ENCODE measurements at regions not wholly inside any gene's neighbourhood (a gene's known extent, or its start where the extent isn't known, plus 50 kb on each side); places are given as distances from the start of the nearest gene placed in this dataset.

GRCh38 chr20:12315652-12316051, 398.0 kb downstream of the BTBD3 start:
- no peaks in the 10 kb centered on the region for H4K20me1 ChIP-seq
- TF ChIP-seq Cebpa-rat (IDR thresholded peaks at IDR 0.05) = no peak
- no peak overlapping the region for H3K9ac ChIP-seq
- no peaks in the 10 kb centered on the region for H3K36me3 ChIP-seq
- H3K4me3 ChIP-seq = no peak overlapping the region
- no peak overlapping the region for H3K4me2 ChIP-seq
- no peaks in the 10 kb centered on the region for H3K4me1 ChIP-seq
- no peak overlapping the region for H3K27ac ChIP-seq
- H3K9me3 ChIP-seq (replicated peaks in 1 of 11) = no peaks in the 10 kb centered on the region
- H3K27me3 ChIP-seq = no peaks in the 10 kb centered on the region

- Histone ChIP-seq H3K4me2 (no peak overlapping the region), H3K27me3 (no peaks in the 10 kb centered on the region), H3K27ac (no peak overlapping the region), H3K9me3 (replicated peaks in 1 of 11) (no peaks in the 10 kb centered on the region), H4K20me1 (no peaks in the 10 kb centered on the region), H3K4me3 (no peak overlapping the region), H3K4me1 (no peaks in the 10 kb centered on the region), H3K36me3 (no peaks in the 10 kb centered on the region), H3K9ac (no peak overlapping the region)
- TF ChIP-seq Cebpa-rat (IDR thresholded peaks at IDR 0.05) = no peak
Observed at GRCh38 chr20:12316794-12317193, 399.1 kb downstream of the BTBD3 start.

GRCh38 chr20:12317433-12317832, 399.7 kb downstream of the BTBD3 start:
- H3K27ac ChIP-seq = no peak overlapping the region
- no peaks in the 10 kb centered on the region for H3K36me3 ChIP-seq
- H4K20me1 ChIP-seq = no peaks in the 10 kb centered on the region
- no peaks in the 10 kb centered on the region for H3K9me3 ChIP-seq (replicated peaks in 1 of 11)
- H3K4me1 ChIP-seq = no peaks in the 10 kb centered on the region
- no peak overlapping the region for H3K9ac ChIP-seq
- H3K4me2 ChIP-seq = no peak overlapping the region
- TF ChIP-seq Cebpa-rat (IDR thresholded peaks at IDR 0.05) = no peak
- H3K4me3 ChIP-seq = no peak overlapping the region
- H3K27me3 ChIP-seq = no peaks in the 10 kb centered on the region

- Histone ChIP-seq H3K36me3 (no peaks in the 10 kb centered on the region), H3K27me3 (no peaks in the 10 kb centered on the region), H3K4me2 (no peak overlapping the region), H3K4me1 (no peaks in the 10 kb centered on the region), H3K27ac (no peak overlapping the region), H3K4me3 (no peak overlapping the region), H4K20me1 (no peaks in the 10 kb centered on the region), H3K9me3 (replicated peaks in 1 of 11) (no peaks in the 10 kb centered on the region), H3K9ac (no peak overlapping the region)
- TF ChIP-seq Cebpa-rat (IDR thresholded peaks at IDR 0.05) = no peak
Observed at GRCh38 chr20:12318043-12318442, 400.4 kb downstream of the BTBD3 start.

GRCh38 chr20:12321736-12322135, 404.0 kb downstream of the BTBD3 start:
- H3K4me2 ChIP-seq = no peak overlapping the region
- no peak for TF ChIP-seq Cebpa-rat (IDR thresholded peaks at IDR 0.05)
- H3K9me3 ChIP-seq (replicated peaks in 1 of 11) = no peaks in the 10 kb centered on the region
- no peak overlapping the region for H3K9ac ChIP-seq
- H3K4me1 ChIP-seq = no peaks in the 10 kb centered on the region
- no peak overlapping the region for H3K27ac ChIP-seq
- no peaks in the 10 kb centered on the region for H3K36me3 ChIP-seq
- no peak overlapping the region for H3K4me3 ChIP-seq
- H4K20me1 ChIP-seq = no peaks in the 10 kb centered on the region
- no peaks in the 10 kb centered on the region for H3K27me3 ChIP-seq

GRCh38 chr20:12327205-12327604, 409.5 kb downstream of the BTBD3 start:
- Histone ChIP-seq H3K4me2 (no peak overlapping the region), H4K20me1 (no peaks in the 10 kb centered on the region), H3K9me3 (replicated peaks in 1 of 11) (peaks cover 0 to 9% (median 0%) of the 10 kb centered on the region in 11 experiments; a peak in 3 of 22 replicates), H3K27me3 (no peaks in the 10 kb centered on the region), H3K4me1 (no peaks in the 10 kb centered on the region), H3K36me3 (no peaks in the 10 kb centered on the region), H3K27ac (no peak overlapping the region), H3K4me3 (no peak overlapping the region), H3K9ac (no peak overlapping the region)
- TF ChIP-seq Cebpa-rat (IDR thresholded peaks at IDR 0.05) = no peak

- TF ChIP-seq Cebpa-rat (IDR thresholded peaks at IDR 0.05) = no peak
- no peak overlapping the region for H3K9ac ChIP-seq
- no peak overlapping the region for H3K4me3 ChIP-seq
- no peaks in the 10 kb centered on the region for H3K4me1 ChIP-seq
- H4K20me1 ChIP-seq = no peaks in the 10 kb centered on the region
- peaks cover 0 to 9% (median 0%) of the 10 kb centered on the region in 11 experiments; a peak in 3 of 22 replicates for H3K9me3 ChIP-seq (replicated peaks in 1 of 11)
- H3K27me3 ChIP-seq = no peaks in the 10 kb centered on the region
- H3K36me3 ChIP-seq = no peaks in the 10 kb centered on the region
- no peak overlapping the region for H3K27ac ChIP-seq
- H3K4me2 ChIP-seq = no peak overlapping the region
Observed at GRCh38 chr20:12331236-12331635, 413.5 kb downstream of the BTBD3 start.

GRCh38 chr20:12337601-12338000, 419.9 kb downstream of the BTBD3 start:
- H3K9ac ChIP-seq = no peak overlapping the region
- H3K4me1 ChIP-seq = no peaks in the 10 kb centered on the region
- no peaks in the 10 kb centered on the region for H4K20me1 ChIP-seq
- no peak for TF ChIP-seq Cebpa-rat (IDR thresholded peaks at IDR 0.05)
- H3K4me2 ChIP-seq = no peak overlapping the region
- no peaks in the 10 kb centered on the region for H3K27me3 ChIP-seq
- no peak overlapping the region for H3K27ac ChIP-seq
- no peaks in the 10 kb centered on the region for H3K9me3 ChIP-seq (replicated peaks in 1 of 11)
- H3K4me3 ChIP-seq = no peak overlapping the region
- H3K36me3 ChIP-seq = no peaks in the 10 kb centered on the region

- H3K9me3 ChIP-seq (replicated peaks in 1 of 11) = no peaks in the 10 kb centered on the region
- no peak for TF ChIP-seq Cebpa-rat (IDR thresholded peaks at IDR 0.05)
- H3K36me3 ChIP-seq = no peaks in the 10 kb centered on the region
- no peaks in the 10 kb centered on the region for H4K20me1 ChIP-seq
- H3K4me3 ChIP-seq = no peak overlapping the region
- H3K27me3 ChIP-seq = no peaks in the 10 kb centered on the region
- H3K4me2 ChIP-seq = no peak overlapping the region
- H3K27ac ChIP-seq = no peak overlapping the region
- H3K9ac ChIP-seq = no peak overlapping the region
- H3K4me1 ChIP-seq = peaks cover 0 to 13% (median 9%) of the 10 kb centered on the region in 10 experiments; a peak in 13 of 20 replicates
Observed at GRCh38 chr20:12345978-12346377, 428.3 kb downstream of the BTBD3 start.

- no peaks in the 10 kb centered on the region for H4K20me1 ChIP-seq
- no peak for TF ChIP-seq Cebpa-rat (IDR thresholded peaks at IDR 0.05)
- no peaks in the 10 kb centered on the region for H3K36me3 ChIP-seq
- H3K4me3 ChIP-seq = no peak overlapping the region
- H3K27ac ChIP-seq = no peak overlapping the region
- H3K4me1 ChIP-seq = peaks cover 0 to 33% (median 23%) of the 10 kb centered on the region in 10 experiments; a peak in 16 of 20 replicates
- H3K27me3 ChIP-seq = no peaks in the 10 kb centered on the region
- H3K4me2 ChIP-seq = no peak overlapping the region; a peak in 1 of 22 replicates
- H3K9me3 ChIP-seq (replicated peaks in 1 of 11) = peaks cover 0 to 16% (median 9%) of the 10 kb centered on the region in 11 experiments; a peak in 8 of 22 replicates
- no peak overlapping the region for H3K9ac ChIP-seq
Observed at GRCh38 chr20:12353842-12354241, 436.1 kb downstream of the BTBD3 start.

Measured in BLaER1 treated with 17β-estradiol and CSF1 and Interleukin-3, amounts not matched to agents 10 nM and 100 nM (cell line).